NCI-H446 treated with DMSO at 0.1 percent for 48 hours (cell line): ENCODE measurements at regions not wholly inside any gene's neighbourhood (a gene's known extent, or its start where the extent isn't known, plus 50 kb on each side); places are given as distances from the start of the nearest gene placed in this dataset.
"Not testable (repeated sequence)": the region's sequence is repeated elsewhere in the genome, so short reads cannot be mapped to it uniquely, and the experiment has no call there.

Experiments used
- DNase-seq: peaks from one replicate; lab custom pipeline; 2025; lab: John Stamatoyannopoulos, UW

GRCh38 chr5:114953565-114953964 lies 216.1 kb downstream of the TRIM36 start:
- no peak for DNase-seq

- DNase-seq, result no peak
Observed at GRCh38 chr5:114952876-114953275, 216.8 kb downstream of the TRIM36 start.

- no peak for DNase-seq
Observed at GRCh38 chr5:114949756-114950155, 220.0 kb downstream of the TRIM36 start.

GRCh38 chr5:114948986-114949621 lies 220.6 kb downstream of the TRIM36 start:
- no peak for DNase-seq

- no peak for DNase-seq
Observed at GRCh38 chr5:114948363-114948762, 221.3 kb downstream of the TRIM36 start.

- DNase-seq, result no peak
Observed at GRCh38 chr5:114940709-114941108, 229.0 kb downstream of the TRIM36 start.

- no peak for DNase-seq
Observed at GRCh38 chr5:114935490-114935889, 234.2 kb downstream of the TRIM36 start.

GRCh38 chr5:114928644-114929462 lies 240.9 kb downstream of the TRIM36 start:
- DNase-seq, result no peak

GRCh38 chr5:114924769-114925168 lies 244.9 kb downstream of the TRIM36 start:
- no peak for DNase-seq

GRCh38 chr5:114912189-114912920 lies 257.4 kb downstream of the TRIM36 start:
- DNase-seq, result no peak

GRCh38 chr5:114910727-114911126 lies 259.0 kb downstream of the TRIM36 start:
- no peak for DNase-seq

GRCh38 chr5:114909424-114909823 lies 260.3 kb downstream of the TRIM36 start:
- no peak for DNase-seq

- no peak for DNase-seq
Observed at GRCh38 chr5:114903767-114904166, 265.9 kb downstream of the TRIM36 start.

- no peak for DNase-seq
Observed at GRCh38 chr5:114898602-114899001, 271.1 kb downstream of the TRIM36 start.

- no peak for DNase-seq
Observed at GRCh38 chr5:114883675-114884074, 286.0 kb downstream of the TRIM36 start.

- no peak for DNase-seq
Observed at GRCh38 chr5:114859438-114859735, 310.3 kb downstream of the TRIM36 start.

- no peak for DNase-seq
Observed at GRCh38 chr5:114858665-114859437, 310.9 kb downstream of the TRIM36 start.

GRCh38 chr5:114857941-114858551 lies 311.7 kb downstream of the TRIM36 start:
- DNase-seq, result no peak

- DNase-seq, result not testable (repeated sequence)
Observed at GRCh38 chr5:114844711-114845110, 325.0 kb downstream of the TRIM36 start.

- no peak for DNase-seq
Observed at GRCh38 chr5:114839360-114839759, 330.3 kb downstream of the TRIM36 start.

- no peak for DNase-seq
Observed at GRCh38 chr5:114838937-114839336, 330.8 kb downstream of the TRIM36 start.

GRCh38 chr5:114830114-114830513 lies 339.6 kb downstream of the TRIM36 start:
- DNase-seq, result no peak
